Neural cell (in vitro differentiated cells): ENCODE measurements at regions not wholly inside any gene's neighbourhood (a gene's known extent, or its start where the extent isn't known, plus 50 kb on each side); places are given as distances from the start of the nearest gene placed in this dataset.

Experiments
- H2AFZ ChIP-seq: fragments of 200-600, 300-800 bp; sonication (generic), shearing (Covaris generic); 2 replicates; pipeline ENCODE4 v1.6.0; 2014; ENCODE audit warnings: low read depth, mild to moderate bottlenecking, antibody characterized with exemption, low read length, moderate library complexity
- H3F3A ChIP-seq: fragments of 200-600 bp; shearing (Covaris generic); 2 replicates; pipeline ENCODE4 v1.6.1; 2016; ENCODE audit warnings: mild to moderate bottlenecking, moderate library complexity, mixed read lengths, antibody characterized with exemption, low read length; ENCODE audit not compliant: insufficient read depth, poor library complexity, severe bottlenecking
- H3K27ac ChIP-seq: fragments of 200-600, 300-800 bp; sonication (generic), shearing (Covaris generic); 2 replicates; pipeline ENCODE4 v1.5.1; 2014; ENCODE audit warnings: mild to moderate bottlenecking, low read length, moderate library complexity
- H3K27me3 ChIP-seq: fragments of 300-800, 200-600 bp; sonication (generic), shearing (Covaris generic); 2 replicates; pipeline ENCODE4 v1.6.0; 2014; ENCODE audit warnings: mild to moderate bottlenecking, low read depth, low read length, moderate library complexity; ENCODE audit not compliant: insufficient read depth
- H3K36me3 ChIP-seq: fragments of 300-800, 200-600 bp; sonication (generic), shearing (Covaris generic); 2 replicates; pipeline ENCODE4 v1.5.1; 2014; ENCODE audit warnings: mild to moderate bottlenecking, antibody characterized with exemption, low read length, moderate library complexity; ENCODE audit not compliant: insufficient read depth
- H3K4me2 ChIP-seq: fragments of 300-800, 200-600 bp; sonication (generic), shearing (Covaris generic); 2 replicates; pipeline ENCODE4 v1.6.0; 2014; ENCODE audit warnings: mild to moderate bottlenecking, low read length
- H3K4me3 ChIP-seq: fragments of 300-800, 200-600 bp; sonication (generic), shearing (Covaris generic); 2 replicates; pipeline ENCODE4 v1.5.1; 2014; ENCODE audit warnings: mild to moderate bottlenecking, low read length, moderate library complexity
- H3K79me2 ChIP-seq: fragments of 200-600 bp; shearing (Covaris generic); replicated peaks from 2 replicates; pipeline ENCODE4 v1.6.0; 2014; ENCODE audit warnings: mild to moderate bottlenecking, low read length, moderate library complexity; ENCODE audit not compliant: insufficient read depth
- H3K9ac ChIP-seq: fragments of 300-800, 200-600 bp; sonication (generic), shearing (Covaris generic); 2 replicates; pipeline ENCODE4 v1.6.1; 2016; ENCODE audit warnings: mild to moderate bottlenecking, low read length, mixed read lengths
- H3K9me2 ChIP-seq: fragments of 200-600 bp; shearing (Covaris generic); 2 replicates; pipeline ENCODE4 v1.6.1; 2016; ENCODE audit warnings: mild to moderate bottlenecking, low read length, mixed read lengths; ENCODE audit not compliant: insufficient read depth
- H3K9me3 ChIP-seq: fragments of 200-600, 300-800 bp; sonication (generic), shearing (Covaris generic); 2 replicates; pipeline ENCODE4 v1.6.1; 2016; ENCODE audit warnings: mild to moderate bottlenecking, mixed run types, low read length, moderate library complexity, mixed read lengths
- H4K20me1 ChIP-seq: fragments of 200-600 bp; shearing (Covaris generic); 2 replicates; pipeline ENCODE4 v1.6.1; 2016; ENCODE audit warnings: mild to moderate bottlenecking, mixed run types; ENCODE audit not compliant: insufficient read depth
- CTCF ChIP-seq: fragments of 450-650 bp; IDR thresholded peaks from 2 replicates; pipeline ENCODE4 v1.5.1; 2014; ENCODE audit warnings: antibody characterized with exemption, mild to moderate bottlenecking, moderate library complexity; ENCODE audit not compliant: poor library complexity, severe bottlenecking
- EP300 ChIP-seq: fragments of 450-650 bp; conservative IDR thresholded peaks from 2 replicates; pipeline ENCODE4 v1.6.1; 2014; ENCODE audit warnings: antibody characterized with exemption, mild to moderate bottlenecking, moderate library complexity; ENCODE audit not compliant: poor library complexity, severe bottlenecking
- EZH2 ChIP-seq: fragments of 200-600, 300-800 bp; shearing (Covaris generic), sonication (generic); IDR thresholded peaks from 2 replicates; pipeline ENCODE4 v1.6.1; 2014; ENCODE audit warnings: antibody characterized with exemption, low read length, borderline replicate concordance, mild to moderate bottlenecking; ENCODE audit not compliant: insufficient read depth, poor library complexity, severe bottlenecking
- MXI1 ChIP-seq: fragments of 450-650 bp; conservative IDR thresholded peaks from 2 replicates; pipeline ENCODE4 v1.6.1; 2014; ENCODE audit warnings: antibody characterized with exemption, mild to moderate bottlenecking; ENCODE audit not compliant: poor library complexity, severe bottlenecking
- POLR2AphosphoS5 ChIP-seq: IDR thresholded peaks from 2 replicates; pipeline ENCODE4 v1.6.1; 2012
- RAD21 ChIP-seq: fragments of 450-650 bp; conservative IDR thresholded peaks from 2 replicates; pipeline ENCODE4 v1.6.1; 2014; ENCODE audit warnings: antibody characterized with exemption, mild to moderate bottlenecking, moderate library complexity
- REST ChIP-seq: IDR thresholded peaks from 2 replicates; pipeline ENCODE4 v1.6.1; 2012; ENCODE audit warnings: borderline replicate concordance
- SMC3 ChIP-seq: fragments of 450-650 bp; conservative IDR thresholded peaks from 2 replicates; pipeline ENCODE4 v1.6.1; 2014; ENCODE audit warnings: antibody characterized with exemption, mild to moderate bottlenecking, moderate library complexity; ENCODE audit not compliant: poor library complexity
- TAF1 ChIP-seq: IDR thresholded peaks from 2 replicates; pipeline ENCODE4 v1.6.1; 2012; ENCODE audit warnings: low read depth

GRCh38 chr5:44446399-44446798, 57.2 kb upstream of the FGF10 start:
- H3K4me3 ChIP-seq, result no peak overlapping the region
- no peaks in the 10 kb centered on the region for H3K79me2 ChIP-seq
- no peaks in the 10 kb centered on the region for H3K9me3 ChIP-seq
- H3K9me2 ChIP-seq, result no peaks in the 10 kb centered on the region
- H3K27me3 ChIP-seq, result no peaks in the 10 kb centered on the region
- H2AFZ ChIP-seq, result no peak overlapping the region
- no peaks in the 10 kb centered on the region for H3F3A ChIP-seq
- H3K4me2 ChIP-seq, result no peak overlapping the region
- no peaks in the 10 kb centered on the region for H4K20me1 ChIP-seq
- H3K36me3 ChIP-seq, result no peaks in the 10 kb centered on the region
- H3K9ac ChIP-seq, result no peak overlapping the region
- H3K27ac ChIP-seq, result no peak overlapping the region
- no peak for TF ChIP-seq EZH2
- TF ChIP-seq TAF1, result no peak
- no peak for TF ChIP-seq SMC3
- no peak for TF ChIP-seq RAD21
- no peak for TF ChIP-seq POLR2AphosphoS5
- no peak for TF ChIP-seq MXI1
- no peak for TF ChIP-seq EP300
- no peak for TF ChIP-seq REST
- TF ChIP-seq CTCF, result no peak

GRCh38 chr5:44443172-44443571, 54.0 kb upstream of the FGF10 start:
- no peaks in the 10 kb centered on the region for H3K36me3 ChIP-seq
- no peaks in the 10 kb centered on the region for H3K79me2 ChIP-seq
- H3K9me3 ChIP-seq, result no peaks in the 10 kb centered on the region
- H3K9me2 ChIP-seq, result no peaks in the 10 kb centered on the region
- no peak overlapping the region for H3K9ac ChIP-seq
- no peak overlapping the region for H2AFZ ChIP-seq
- H4K20me1 ChIP-seq, result no peaks in the 10 kb centered on the region
- TF ChIP-seq EZH2, result no peak
- no peak for TF ChIP-seq SMC3
- no peak for TF ChIP-seq CTCF
- no peak for TF ChIP-seq MXI1
- no peak for TF ChIP-seq RAD21
- H3K27me3 ChIP-seq, result no peaks in the 10 kb centered on the region
- no peak overlapping the region for H3K4me2 ChIP-seq
- H3K4me3 ChIP-seq, result no peak overlapping the region
- no peaks in the 10 kb centered on the region for H3F3A ChIP-seq
- no peak overlapping the region for H3K27ac ChIP-seq
